SK-N-SH treated with all-trans-retinoic acid at 6 μM for 48 hours (cell line): ENCODE measurements at regions not wholly inside any gene's neighbourhood (a gene's known extent, or its start where the extent isn't known, plus 50 kb on each side); places are given as distances from the start of the nearest gene placed in this dataset.

Experiments
- ATAC-seq: fragments of 200-7000 bp; cut with Tn5 transposase; 3 replicates; pipeline ENCODE4 v1.9.1; 2020; ENCODE audit warnings: mild to moderate bottlenecking, moderate library complexity
- ARNTL ChIP-seq: fragments of 450-650 bp; formaldehyde crosslinking; IDR thresholded peaks from 2 replicates; pipeline ENCODE4 v1.5.0; 2020; ENCODE audit warnings: low read depth, mild to moderate bottlenecking, moderate library complexity, borderline replicate concordance
- BACH2 ChIP-seq: fragments of 250-450 bp; sonication (Bioruptor Pico); IDR thresholded peaks from 2 replicates; pipeline ENCODE4 v1.9.0; 2021; ENCODE audit warnings: mild to moderate bottlenecking, borderline replicate concordance
- CSDC2 ChIP-seq: fragments of 250-450 bp; sonication (Bioruptor Pico); IDR thresholded peaks from 2 replicates; pipeline ENCODE4 v1.5.0; 2020; ENCODE audit warnings: mild to moderate bottlenecking, moderate library complexity
- GLIS3 ChIP-seq: fragments of 250-450 bp; sonication (Bioruptor Pico); IDR thresholded peaks from 2 replicates; pipeline ENCODE4 v1.5.0; 2020; ENCODE audit warnings: mild to moderate bottlenecking, moderate library complexity
- PPARA ChIP-seq: fragments of 250-450 bp; sonication (Bioruptor Pico); IDR thresholded peaks from 2 replicates; pipeline ENCODE4 v1.5.0; 2020; ENCODE audit warnings: mild to moderate bottlenecking, borderline replicate concordance
- RARB ChIP-seq: fragments of 250-450 bp; sonication (Bioruptor Pico); IDR thresholded peaks from 2 replicates; pipeline ENCODE4 v1.8.0; 2021; ENCODE audit warnings: mild to moderate bottlenecking, moderate library complexity
- SNAI2 ChIP-seq: fragments of 250-450 bp; sonication (Bioruptor Pico); IDR thresholded peaks from 2 replicates; pipeline ENCODE4 v1.5.0; 2020; ENCODE audit warnings: mild to moderate bottlenecking, moderate library complexity
- TCF4 ChIP-seq: fragments of 250-450 bp; sonication (Bioruptor Pico); IDR thresholded peaks from 2 replicates; pipeline ENCODE4 v1.8.0; 2021; ENCODE audit warnings: mild to moderate bottlenecking, moderate library complexity, borderline replicate concordance
- TOX ChIP-seq: fragments of 250-450 bp; sonication (Bioruptor Pico); IDR thresholded peaks from 2 replicates; pipeline ENCODE4 v1.8.0; 2021; ENCODE audit warnings: mild to moderate bottlenecking, moderate library complexity, borderline replicate concordance
- ZC3H10 ChIP-seq: fragments of 250-450 bp; sonication (Bioruptor Pico); IDR thresholded peaks from 2 replicates; pipeline ENCODE4 v1.5.1; 2021; ENCODE audit warnings: mild to moderate bottlenecking, moderate library complexity
- ZFP3 ChIP-seq: fragments of 250-450 bp; sonication (Bioruptor Pico); IDR thresholded peaks from 2 replicates; pipeline ENCODE4 v1.5.0; 2020; ENCODE audit warnings: mild to moderate bottlenecking, moderate library complexity
- ZFP30 ChIP-seq: fragments of 450-650 bp; formaldehyde crosslinking; IDR thresholded peaks from 2 replicates; pipeline ENCODE4 v1.5.0; 2022; ENCODE audit warnings: mild to moderate bottlenecking, moderate library complexity
- ZNF565 ChIP-seq: fragments of 450-650 bp; formaldehyde crosslinking; conservative IDR thresholded peaks from 2 replicates; pipeline ENCODE4 v1.5.0; 2020; ENCODE audit warnings: low read depth, mild to moderate bottlenecking, moderate library complexity
- ZNF70 ChIP-seq: fragments of 450-650 bp; formaldehyde crosslinking; IDR thresholded peaks from 2 replicates; pipeline ENCODE4 v1.5.0; 2020; ENCODE audit warnings: mild to moderate bottlenecking, moderate library complexity
- ZNF8 ChIP-seq: fragments of 450-650 bp; formaldehyde crosslinking; IDR thresholded peaks from 2 replicates; pipeline ENCODE4 v1.5.0; 2020; ENCODE audit warnings: mild to moderate bottlenecking, moderate library complexity
- TF ChIP-seq, protein P1 (sequence below): fragments of 250-450 bp; sonication (Bioruptor Pico); IDR thresholded peaks from 2 replicates; pipeline ENCODE4 v1.8.0; 2020; ENCODE audit warnings: mild to moderate bottlenecking, moderate library complexity, borderline replicate concordance
- TF ChIP-seq, protein P2 (sequence below): fragments of 250-450 bp; sonication (Bioruptor Pico); IDR thresholded peaks from 2 replicates; pipeline ENCODE4 v1.8.0; 2021; ENCODE audit warnings: low read depth, mild to moderate bottlenecking, moderate library complexity, borderline replicate concordance
- TF ChIP-seq, protein P3 (sequence below): fragments of 250-450 bp; sonication (Bioruptor Pico); IDR thresholded peaks from 2 replicates; pipeline ENCODE4 v1.5.1; 2020; ENCODE audit warnings: low read depth, mild to moderate bottlenecking, moderate library complexity
- TF ChIP-seq, protein P4 (sequence below): fragments of 250-450 bp; sonication (Bioruptor Pico); IDR thresholded peaks from 2 replicates; pipeline ENCODE4 v1.5.0; 2020; ENCODE audit warnings: mild to moderate bottlenecking, moderate library complexity
- TF ChIP-seq, protein P5 (sequence below): fragments of 250-450 bp; sonication (Bioruptor Pico); IDR thresholded peaks from 2 replicates; pipeline ENCODE4 v1.5.1; 2021; ENCODE audit warnings: mild to moderate bottlenecking, moderate library complexity

DNA sequence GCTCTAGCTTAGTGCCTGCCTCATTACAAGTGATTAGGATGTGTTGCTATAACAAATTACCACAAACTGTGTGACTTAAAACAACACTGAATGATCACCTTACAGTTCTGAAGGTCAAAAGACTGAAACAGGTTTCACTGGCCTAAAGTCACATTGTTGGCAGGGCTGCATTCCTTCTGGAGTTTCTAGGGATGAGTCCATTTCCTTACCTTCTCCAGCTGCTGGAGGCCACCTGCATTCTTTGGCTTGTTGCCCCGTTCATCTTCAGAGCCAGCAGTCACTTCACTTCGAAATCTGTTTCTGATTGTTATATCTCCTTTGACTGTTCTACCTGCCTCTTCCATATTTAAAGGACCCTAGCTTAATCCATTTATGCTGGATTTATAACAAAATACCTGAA, 69.4 kb upstream of the MTPN start (continued):
- no peak for TF ChIP-seq BACH2 (CRISPR knock-in tag)
- TF ChIP-seq, protein P1, sequence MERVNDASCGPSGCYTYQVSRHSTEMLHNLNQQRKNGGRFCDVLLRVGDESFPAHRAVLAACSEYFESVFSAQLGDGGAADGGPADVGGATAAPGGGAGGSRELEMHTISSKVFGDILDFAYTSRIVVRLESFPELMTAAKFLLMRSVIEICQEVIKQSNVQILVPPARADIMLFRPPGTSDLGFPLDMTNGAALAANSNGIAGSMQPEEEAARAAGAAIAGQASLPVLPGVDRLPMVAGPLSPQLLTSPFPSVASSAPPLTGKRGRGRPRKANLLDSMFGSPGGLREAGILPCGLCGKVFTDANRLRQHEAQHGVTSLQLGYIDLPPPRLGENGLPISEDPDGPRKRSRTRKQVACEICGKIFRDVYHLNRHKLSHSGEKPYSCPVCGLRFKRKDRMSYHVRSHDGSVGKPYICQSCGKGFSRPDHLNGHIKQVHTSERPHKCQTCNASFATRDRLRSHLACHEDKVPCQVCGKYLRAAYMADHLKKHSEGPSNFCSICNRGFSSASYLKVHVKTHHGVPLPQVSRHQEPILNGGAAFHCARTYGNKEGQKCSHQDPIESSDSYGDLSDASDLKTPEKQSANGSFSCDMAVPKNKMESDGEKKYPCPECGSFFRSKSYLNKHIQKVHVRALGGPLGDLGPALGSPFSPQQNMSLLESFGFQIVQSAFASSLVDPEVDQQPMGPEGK, result no peak
- TF ChIP-seq TOX (CRISPR knock-in tag), result no peak
- TF ChIP-seq, protein P2, sequence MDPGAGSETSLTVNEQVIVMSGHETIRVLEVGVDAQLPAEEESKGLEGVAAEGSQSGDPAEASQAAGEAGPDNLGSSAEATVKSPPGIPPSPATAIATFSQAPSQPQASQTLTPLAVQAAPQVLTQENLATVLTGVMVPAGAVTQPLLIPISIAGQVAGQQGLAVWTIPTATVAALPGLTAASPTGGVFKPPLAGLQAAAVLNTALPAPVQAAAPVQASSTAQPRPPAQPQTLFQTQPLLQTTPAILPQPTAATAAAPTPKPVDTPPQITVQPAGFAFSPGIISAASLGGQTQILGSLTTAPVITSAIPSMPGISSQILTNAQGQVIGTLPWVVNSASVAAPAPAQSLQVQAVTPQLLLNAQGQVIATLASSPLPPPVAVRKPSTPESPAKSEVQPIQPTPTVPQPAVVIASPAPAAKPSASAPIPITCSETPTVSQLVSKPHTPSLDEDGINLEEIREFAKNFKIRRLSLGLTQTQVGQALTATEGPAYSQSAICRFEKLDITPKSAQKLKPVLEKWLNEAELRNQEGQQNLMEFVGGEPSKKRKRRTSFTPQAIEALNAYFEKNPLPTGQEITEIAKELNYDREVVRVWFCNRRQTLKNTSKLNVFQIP (CRISPR knock-in tag), result no peak

DNA sequence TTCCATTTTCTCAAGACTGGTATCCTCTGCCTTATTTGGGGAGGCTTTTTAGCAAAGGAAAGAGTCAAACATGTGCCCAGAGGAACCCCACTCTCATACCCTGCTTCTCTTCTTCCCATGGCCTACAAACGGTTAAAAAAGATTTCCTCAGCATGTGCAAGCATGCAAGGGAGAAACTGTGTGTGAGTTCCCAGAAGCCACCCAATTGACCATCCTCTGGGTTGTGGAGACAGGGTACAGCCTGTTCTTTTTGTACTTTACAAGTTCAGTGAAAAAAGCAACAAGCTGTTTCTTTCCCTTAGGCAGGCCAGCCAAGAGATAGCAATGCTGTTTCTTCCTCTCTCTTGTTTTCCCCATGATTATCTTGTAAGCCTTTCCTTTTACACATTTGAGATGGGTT, 68.8 kb upstream of the MTPN start:
- ATAC-seq, result no peak
- TF ChIP-seq, protein P2 (CRISPR knock-in tag), result no peak
- TF ChIP-seq, protein P3, sequence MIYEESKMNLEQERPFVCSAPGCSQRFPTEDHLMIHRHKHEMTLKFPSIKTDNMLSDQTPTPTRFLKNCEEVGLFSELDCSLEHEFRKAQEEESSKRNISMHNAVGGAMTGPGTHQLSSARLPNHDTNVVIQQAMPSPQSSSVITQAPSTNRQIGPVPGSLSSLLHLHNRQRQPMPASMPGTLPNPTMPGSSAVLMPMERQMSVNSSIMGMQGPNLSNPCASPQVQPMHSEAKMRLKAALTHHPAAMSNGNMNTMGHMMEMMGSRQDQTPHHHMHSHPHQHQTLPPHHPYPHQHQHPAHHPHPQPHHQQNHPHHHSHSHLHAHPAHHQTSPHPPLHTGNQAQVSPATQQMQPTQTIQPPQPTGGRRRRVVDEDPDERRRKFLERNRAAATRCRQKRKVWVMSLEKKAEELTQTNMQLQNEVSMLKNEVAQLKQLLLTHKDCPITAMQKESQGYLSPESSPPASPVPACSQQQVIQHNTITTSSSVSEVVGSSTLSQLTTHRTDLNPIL (CRISPR knock-in tag), result no peak

DNA sequence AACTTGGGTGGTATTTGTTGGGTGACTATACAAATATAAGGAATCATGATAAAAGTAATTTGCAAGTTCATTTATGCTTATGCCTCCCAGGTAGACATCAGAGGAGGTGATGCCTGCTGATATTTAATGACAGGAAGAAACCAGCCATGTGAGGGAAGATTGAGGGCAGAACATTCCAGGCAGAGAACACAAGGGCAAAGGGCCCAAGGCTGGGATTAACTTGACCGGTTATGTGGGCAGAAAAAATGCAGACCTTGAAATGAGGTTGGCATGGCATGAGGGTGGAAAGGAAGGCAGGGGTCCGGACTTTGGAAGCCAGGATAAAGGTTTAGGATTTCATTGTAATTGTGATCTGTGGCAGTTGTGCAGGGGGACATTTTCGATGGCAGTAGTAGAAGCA, 68.0 kb upstream of the MTPN start:
- no peak for ATAC-seq
- TF ChIP-seq ZNF8 (CRISPR knock-in tag), result no peak
- TF ChIP-seq ZFP3 (CRISPR knock-in tag), result no peak
- TF ChIP-seq, protein P4, sequence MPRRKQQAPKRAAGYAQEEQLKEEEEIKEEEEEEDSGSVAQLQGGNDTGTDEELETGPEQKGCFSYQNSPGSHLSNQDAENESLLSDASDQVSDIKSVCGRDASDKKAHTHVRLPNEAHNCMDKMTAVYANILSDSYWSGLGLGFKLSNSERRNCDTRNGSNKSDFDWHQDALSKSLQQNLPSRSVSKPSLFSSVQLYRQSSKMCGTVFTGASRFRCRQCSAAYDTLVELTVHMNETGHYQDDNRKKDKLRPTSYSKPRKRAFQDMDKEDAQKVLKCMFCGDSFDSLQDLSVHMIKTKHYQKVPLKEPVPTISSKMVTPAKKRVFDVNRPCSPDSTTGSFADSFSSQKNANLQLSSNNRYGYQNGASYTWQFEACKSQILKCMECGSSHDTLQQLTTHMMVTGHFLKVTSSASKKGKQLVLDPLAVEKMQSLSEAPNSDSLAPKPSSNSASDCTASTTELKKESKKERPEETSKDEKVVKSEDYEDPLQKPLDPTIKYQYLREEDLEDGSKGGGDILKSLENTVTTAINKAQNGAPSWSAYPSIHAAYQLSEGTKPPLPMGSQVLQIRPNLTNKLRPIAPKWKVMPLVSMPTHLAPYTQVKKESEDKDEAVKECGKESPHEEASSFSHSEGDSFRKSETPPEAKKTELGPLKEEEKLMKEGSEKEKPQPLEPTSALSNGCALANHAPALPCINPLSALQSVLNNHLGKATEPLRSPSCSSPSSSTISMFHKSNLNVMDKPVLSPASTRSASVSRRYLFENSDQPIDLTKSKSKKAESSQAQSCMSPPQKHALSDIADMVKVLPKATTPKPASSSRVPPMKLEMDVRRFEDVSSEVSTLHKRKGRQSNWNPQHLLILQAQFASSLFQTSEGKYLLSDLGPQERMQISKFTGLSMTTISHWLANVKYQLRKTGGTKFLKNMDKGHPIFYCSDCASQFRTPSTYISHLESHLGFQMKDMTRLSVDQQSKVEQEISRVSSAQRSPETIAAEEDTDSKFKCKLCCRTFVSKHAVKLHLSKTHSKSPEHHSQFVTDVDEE, result no peak
- TF ChIP-seq, protein P2 (CRISPR knock-in tag), result no peak
- TF ChIP-seq, protein P5, sequence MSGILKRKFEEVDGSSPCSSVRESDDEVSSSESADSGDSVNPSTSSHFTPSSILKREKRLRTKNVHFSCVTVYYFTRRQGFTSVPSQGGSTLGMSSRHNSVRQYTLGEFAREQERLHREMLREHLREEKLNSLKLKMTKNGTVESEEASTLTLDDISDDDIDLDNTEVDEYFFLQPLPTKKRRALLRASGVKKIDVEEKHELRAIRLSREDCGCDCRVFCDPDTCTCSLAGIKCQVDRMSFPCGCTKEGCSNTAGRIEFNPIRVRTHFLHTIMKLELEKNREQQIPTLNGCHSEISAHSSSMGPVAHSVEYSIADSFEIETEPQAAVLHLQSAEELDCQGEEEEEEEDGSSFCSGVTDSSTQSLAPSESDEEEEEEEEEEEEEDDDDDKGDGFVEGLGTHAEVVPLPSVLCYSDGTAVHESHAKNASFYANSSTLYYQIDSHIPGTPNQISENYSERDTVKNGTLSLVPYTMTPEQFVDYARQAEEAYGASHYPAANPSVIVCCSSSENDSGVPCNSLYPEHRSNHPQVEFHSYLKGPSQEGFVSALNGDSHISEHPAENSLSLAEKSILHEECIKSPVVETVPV (CRISPR knock-in tag), result no peak
- no peak for TF ChIP-seq ZC3H10
- TF ChIP-seq PPARA (CRISPR knock-in tag), result no peak
- TF ChIP-seq, protein P3 (CRISPR knock-in tag), result no peak
- no peak for TF ChIP-seq ZNF565 (CRISPR knock-in tag)
- no peak for TF ChIP-seq BACH2 (CRISPR knock-in tag)
- no peak for TF ChIP-seq CSDC2 (CRISPR knock-in tag)
- no peak for TF ChIP-seq TCF4 (CRISPR knock-in tag)
- no peak for TF ChIP-seq ZFP30 (CRISPR knock-in tag)
- TF ChIP-seq GLIS3 (CRISPR knock-in tag), result no peak
- TF ChIP-seq SNAI2 (CRISPR knock-in tag), result no peak
- TF ChIP-seq ZNF70 (CRISPR knock-in tag), result no peak
- TF ChIP-seq, protein P1, result no peak
- no peak for TF ChIP-seq RARB (CRISPR knock-in tag)
- no peak for TF ChIP-seq ARNTL (CRISPR knock-in tag)
